Type B pancreatic cell (in vitro differentiated cells): ENCODE measurements at regions not wholly inside any gene's neighbourhood (a gene's known extent, or its start where the extent isn't known, plus 50 kb on each side); places are given as distances from the start of the nearest gene placed in this dataset.

ENCODE experiments used
- DNase-seq: peaks from one replicate; pipeline ENCODE4 v3.0.0; 2021; ENCODE audit warnings: mixed read lengths; ENCODE audit not compliant: unreplicated experiment; ENCODE audit errors: extremely low spot score
- H3K27ac Mint-ChIP-seq: 2 replicates; pipeline ENCODE4 v1.8.0; 2021; ENCODE audit warnings: mild to moderate bottlenecking, mixed read lengths
- H3K27me3 Mint-ChIP-seq: 2 replicates; pipeline ENCODE4 v1.8.0; 2021; ENCODE audit warnings: mixed read lengths
- H3K36me3 Mint-ChIP-seq: 2 replicates; pipeline ENCODE4 v1.8.0; 2021; ENCODE audit warnings: mixed read lengths
- H3K4me1 Mint-ChIP-seq: one replicate; pipeline ENCODE4 v1.8.0; 2021; ENCODE audit warnings: mixed read lengths; ENCODE audit not compliant: unreplicated experiment
- H3K4me3 Mint-ChIP-seq: 2 replicates; pipeline ENCODE4 v1.8.0; 2021; ENCODE audit warnings: mild to moderate bottlenecking, mixed read lengths
- H3K9me3 Mint-ChIP-seq: 2 replicates; pipeline ENCODE4 v1.8.0; 2021; ENCODE audit warnings: mixed read lengths
- CTCF ChIP-seq: fragments of 200-600 bp; sonication (generic); conservative IDR thresholded peaks from 2 replicates; pipeline ENCODE4 v1.5.0; 2021; ENCODE audit warnings: antibody characterized with exemption, mild to moderate bottlenecking

DNA sequence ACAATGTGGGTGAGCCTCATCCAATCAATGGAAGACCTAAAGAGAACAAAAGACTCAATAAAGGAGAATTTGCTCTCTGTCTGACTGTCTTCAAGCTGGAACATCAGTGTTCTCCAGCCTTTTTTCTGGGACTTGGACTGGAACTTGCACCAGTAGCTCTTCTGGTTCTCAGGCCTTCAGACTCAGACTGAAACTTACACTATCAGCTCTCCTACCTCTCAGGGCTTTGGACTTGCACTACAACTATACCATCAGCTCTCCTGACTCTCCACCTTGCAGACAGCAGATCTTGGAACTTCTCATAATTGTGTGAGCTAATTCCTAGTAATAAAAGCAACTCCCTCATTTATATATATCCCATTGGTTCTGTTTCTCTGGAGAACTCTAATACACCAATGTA, 185.9 kb downstream of the SMIM20 start:
- H3K36me3 Mint-ChIP-seq, result no peaks in the 10 kb centered on the region
- no peak for TF ChIP-seq CTCF
- no peak overlapping the region for H3K4me3 Mint-ChIP-seq
- H3K27me3 Mint-ChIP-seq, result peaks cover 11% of the 10 kb centered on the region
- no peak overlapping the region for H3K27ac Mint-ChIP-seq
- H3K4me1 Mint-ChIP-seq, result no peaks in the 10 kb centered on the region
- no peak for DNase-seq
- peaks cover 18% of the 10 kb centered on the region for H3K9me3 Mint-ChIP-seq

- no peak for TF ChIP-seq CTCF
- H3K27me3 Mint-ChIP-seq, result peaks cover 11% of the 10 kb centered on the region
- no peaks in the 10 kb centered on the region for H3K4me1 Mint-ChIP-seq
- peaks cover 14% of the 10 kb centered on the region for H3K9me3 Mint-ChIP-seq
- H3K36me3 Mint-ChIP-seq, result no peaks in the 10 kb centered on the region
- no peak overlapping the region for H3K27ac Mint-ChIP-seq
- DNase-seq, result no peak
- no peak overlapping the region for H3K4me3 Mint-ChIP-seq
Measured at GRCh38 chr4:26101011-26101410, 187.0 kb downstream of the SMIM20 start.

DNA sequence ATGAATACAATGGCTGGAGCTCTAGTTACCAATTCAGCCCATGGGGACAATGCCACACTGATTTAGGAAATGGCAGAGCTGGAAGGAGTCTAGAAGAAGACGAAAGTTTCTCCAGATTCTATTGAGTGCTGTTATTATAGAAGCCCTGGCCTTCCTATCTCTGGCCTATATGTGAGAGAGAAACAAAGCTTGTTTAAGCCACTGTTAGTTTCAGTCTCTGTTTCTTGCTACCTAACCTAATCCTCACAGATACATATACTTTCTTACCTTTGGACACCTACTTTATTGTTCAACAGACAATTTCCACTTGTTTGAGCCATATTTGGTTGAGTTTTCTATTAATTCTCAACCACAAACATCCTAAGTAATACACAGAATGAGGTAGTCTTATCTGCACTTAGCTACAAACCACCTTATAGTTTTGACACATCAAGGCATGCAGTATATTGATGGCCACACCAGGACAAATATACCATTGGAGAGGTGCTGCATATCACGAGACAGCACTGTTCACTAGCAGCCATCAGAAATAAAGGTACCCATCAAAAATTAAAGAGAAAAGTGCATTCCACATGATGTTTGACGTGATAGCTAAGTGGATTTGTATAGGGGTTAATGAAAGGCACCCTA, 190.2 kb downstream of the SMIM20 start:
- peaks cover 3% of the 10 kb centered on the region for H3K27me3 Mint-ChIP-seq
- H3K4me3 Mint-ChIP-seq, result no peak overlapping the region
- no peaks in the 10 kb centered on the region for H3K9me3 Mint-ChIP-seq
- H3K27ac Mint-ChIP-seq, result no peak overlapping the region
- TF ChIP-seq CTCF, result no peak
- H3K4me1 Mint-ChIP-seq, result no peaks in the 10 kb centered on the region
- no peak for DNase-seq
- H3K36me3 Mint-ChIP-seq, result no peaks in the 10 kb centered on the region

DNA sequence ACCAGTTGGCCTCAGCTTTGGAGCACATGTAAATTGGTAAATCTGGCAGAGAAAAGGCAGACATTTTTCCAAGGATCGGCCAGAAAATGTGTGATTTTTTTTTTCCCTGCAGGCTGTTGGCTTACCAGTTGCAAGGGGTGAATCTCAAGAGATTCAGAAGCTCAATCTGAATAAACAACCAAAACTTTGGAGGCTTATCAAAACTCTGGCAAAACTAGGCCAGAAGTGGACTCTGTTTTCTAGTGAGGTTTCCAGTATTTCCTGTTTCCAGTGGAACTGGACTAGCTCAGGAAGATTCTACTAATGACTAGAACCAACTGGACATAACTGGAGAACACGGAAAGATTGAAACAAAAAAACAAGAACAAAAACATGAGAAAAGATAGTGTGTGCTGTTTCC, 191.3 kb downstream of the SMIM20 start:
- Mint-ChIP-seq H3K36me3 (no peaks in the 10 kb centered on the region), H3K4me1 (no peaks in the 10 kb centered on the region), H3K27ac (no peak overlapping the region), H3K4me3 (no peak overlapping the region), H3K27me3 (peaks cover 3% of the 10 kb centered on the region), H3K9me3 (no peaks in the 10 kb centered on the region)
- TF ChIP-seq CTCF, result no peak
- DNase-seq, result no peak

- DNase-seq, result no peak
- H3K27me3 Mint-ChIP-seq, result peaks cover 3% of the 10 kb centered on the region
- H3K27ac Mint-ChIP-seq, result no peak overlapping the region
- no peaks in the 10 kb centered on the region for H3K36me3 Mint-ChIP-seq
- no peaks in the 10 kb centered on the region for H3K4me1 Mint-ChIP-seq
- no peak for TF ChIP-seq CTCF
- H3K9me3 Mint-ChIP-seq, result no peaks in the 10 kb centered on the region
- H3K4me3 Mint-ChIP-seq, result no peak overlapping the region
Measured at GRCh38 chr4:26105815-26106699, 192.0 kb downstream of the SMIM20 start.
